ENCODE measurements at regions not wholly inside any gene's neighbourhood (a gene's known extent, or its start where the extent isn't known, plus 50 kb on each side); places are given as distances from the start of the nearest gene placed in this dataset.

- TF ChIP-seq FOS (IDR thresholded peaks at IDR 0.05; ENCODE audit: borderline replicate concordance, insufficient read depth, low read length): no peak
- no peak for TF ChIP-seq CTCF (IDR thresholded peaks at IDR 0.05; ENCODE audit: extremely low read depth in 1 of 2, insufficient read depth in 1 of 2, low read depth in 1 of 2, low read length in 2 of 2)
- no peak for TF ChIP-seq POLR2A (IDR thresholded peaks at IDR 0.05; ENCODE audit: low read depth, low read length)
- TF ChIP-seq POLR2AphosphoS5 (IDR thresholded peaks at IDR 0.05; ENCODE audit: insufficient read depth, low read depth, low read length): no peak
- TF ChIP-seq MAX (IDR thresholded peaks at IDR 0.05; ENCODE audit: insufficient read depth, insufficient read length): no peak
- TF ChIP-seq EZH2 (IDR thresholded peaks at IDR 0.05; ENCODE audit: borderline replicate concordance, low read depth, low read length, severe bottlenecking): no peak
- TF ChIP-seq JUN (IDR thresholded peaks at IDR 0.05; ENCODE audit: borderline replicate concordance, insufficient read depth, insufficient read length, low read depth): no peak
Observed at GRCh38 chr22:45094081-45094720, 69.5 kb upstream of the NUP50 start.
